ENCODE measurements at regions not wholly inside any gene's neighbourhood (a gene's known extent, or its start where the extent isn't known, plus 50 kb on each side); places are given as distances from the start of the nearest gene placed in this dataset.

- no peak for TF ChIP-seq EZH2phosphoT487 (IDR thresholded peaks at IDR 0.05; ENCODE audit: borderline replicate concordance)
- no peak for TF ChIP-seq CTCF (conservative IDR thresholded peaks at IDR 0.05; ENCODE audit: low read length)
- H3K9ac ChIP-seq (ENCODE audit: low read depth, low read length, poor library complexity, severe bottlenecking) = no peak overlapping the region
- H3K4me1 ChIP-seq (ENCODE audit: insufficient read depth, low read length, poor library complexity, severe bottlenecking) = no peaks in the 10 kb centered on the region
- H3F3A ChIP-seq (ENCODE audit: low read depth) = no peaks in the 10 kb centered on the region
- H3K4me2 ChIP-seq (ENCODE audit: low read depth, low read length, poor library complexity, severe bottlenecking) = no peak overlapping the region
- H2AFZ ChIP-seq (ENCODE audit: low read length) = no peak overlapping the region
- H3K27me3 ChIP-seq (ENCODE audit: insufficient read depth, low read length, poor library complexity, severe bottlenecking) = no peaks in the 10 kb centered on the region
- H4K20me1 ChIP-seq (ENCODE audit: insufficient read depth, low read length, poor library complexity, severe bottlenecking) = no peaks in the 10 kb centered on the region
- no peaks in the 10 kb centered on the region for H3K36me3 ChIP-seq (ENCODE audit: insufficient read depth, low read length)
- no peaks in the 10 kb centered on the region for H3K9me2 ChIP-seq (replicated peaks; ENCODE audit: low read depth, low read length)
- H3K9me3 ChIP-seq (ENCODE audit: insufficient read depth, low read depth, low read length) = no peaks in the 10 kb centered on the region
- H3K79me2 ChIP-seq (ENCODE audit: insufficient read depth, low read length) = no peaks in the 10 kb centered on the region
- H3K4me3 ChIP-seq (ENCODE audit: low read length, poor library complexity, severe bottlenecking) = no peak overlapping the region
These were observed 253.9 kb downstream of the OTUD1 start for GRCh38 chr10:23692736-23693135.

- no peaks in the 10 kb centered on the region for H3K27me3 ChIP-seq (ENCODE audit: insufficient read depth, low read length, poor library complexity, severe bottlenecking)
- no peak overlapping the region for H3K9ac ChIP-seq (ENCODE audit: low read depth, low read length, poor library complexity, severe bottlenecking)
These were observed 254.6 kb downstream of the OTUD1 start for GRCh38 chr10:23693501-23693901.

GRCh38 chr10:23693925-23694324, 255.1 kb downstream of the OTUD1 start:
- no peak for TF ChIP-seq EZH2phosphoT487 (IDR thresholded peaks at IDR 0.05; ENCODE audit: borderline replicate concordance)
- no peak for TF ChIP-seq CTCF (conservative IDR thresholded peaks at IDR 0.05; ENCODE audit: low read length)
- Histone ChIP-seq H3K9ac (ENCODE audit: low read depth, low read length, poor library complexity, severe bottlenecking) (no peak overlapping the region), H3K79me2 (ENCODE audit: insufficient read depth, low read length) (no peaks in the 10 kb centered on the region), H3K9me2 (replicated peaks; ENCODE audit: low read depth, low read length) (no peaks in the 10 kb centered on the region), H3K4me1 (ENCODE audit: insufficient read depth, low read length, poor library complexity, severe bottlenecking) (no peaks in the 10 kb centered on the region), H2AFZ (ENCODE audit: low read length) (no peak overlapping the region), H3K9me3 (ENCODE audit: insufficient read depth, low read depth, low read length) (no peaks in the 10 kb centered on the region), H3K4me2 (ENCODE audit: low read depth, low read length, poor library complexity, severe bottlenecking) (no peak overlapping the region), H3K27me3 (ENCODE audit: insufficient read depth, low read length, poor library complexity, severe bottlenecking) (no peaks in the 10 kb centered on the region), H3F3A (ENCODE audit: low read depth) (no peaks in the 10 kb centered on the region), H4K20me1 (ENCODE audit: insufficient read depth, low read length, poor library complexity, severe bottlenecking) (no peaks in the 10 kb centered on the region), H3K36me3 (ENCODE audit: insufficient read depth, low read length) (no peaks in the 10 kb centered on the region), H3K4me3 (ENCODE audit: low read length, poor library complexity, severe bottlenecking) (no peak overlapping the region)

More at GRCh38 chr10:23693501-23693901, 254.6 kb downstream of the OTUD1 start:
- no peaks in the 10 kb centered on the region for H3K79me2 ChIP-seq (ENCODE audit: insufficient read depth, low read length)
- no peak overlapping the region for H2AFZ ChIP-seq (ENCODE audit: low read length)
- no peaks in the 10 kb centered on the region for H3F3A ChIP-seq (ENCODE audit: low read depth)
- H4K20me1 ChIP-seq (ENCODE audit: insufficient read depth, low read length, poor library complexity, severe bottlenecking) = no peaks in the 10 kb centered on the region
- H3K9me2 ChIP-seq (replicated peaks; ENCODE audit: low read depth, low read length) = no peaks in the 10 kb centered on the region
- no peaks in the 10 kb centered on the region for H3K9me3 ChIP-seq (ENCODE audit: insufficient read depth, low read depth, low read length)
- no peak overlapping the region for H3K4me3 ChIP-seq (ENCODE audit: low read length, poor library complexity, severe bottlenecking)
- H3K4me2 ChIP-seq (ENCODE audit: low read depth, low read length, poor library complexity, severe bottlenecking) = no peak overlapping the region
- no peaks in the 10 kb centered on the region for H3K36me3 ChIP-seq (ENCODE audit: insufficient read depth, low read length)
- H3K4me1 ChIP-seq (ENCODE audit: insufficient read depth, low read length, poor library complexity, severe bottlenecking) = no peaks in the 10 kb centered on the region
- TF ChIP-seq EZH2phosphoT487 (IDR thresholded peaks at IDR 0.05; ENCODE audit: borderline replicate concordance) = no peak
- no peak for TF ChIP-seq CTCF (conservative IDR thresholded peaks at IDR 0.05; ENCODE audit: low read length)
